ENCODE measurements at regions not wholly inside any gene's neighbourhood (a gene's known extent, or its start where the extent isn't known, plus 50 kb on each side); places are given as distances from the start of the nearest gene placed in this dataset.
"Not testable (repeated sequence)": the region's sequence is repeated elsewhere in the genome, so short reads cannot be mapped to it uniquely, and the experiment has no call there.

DNA sequence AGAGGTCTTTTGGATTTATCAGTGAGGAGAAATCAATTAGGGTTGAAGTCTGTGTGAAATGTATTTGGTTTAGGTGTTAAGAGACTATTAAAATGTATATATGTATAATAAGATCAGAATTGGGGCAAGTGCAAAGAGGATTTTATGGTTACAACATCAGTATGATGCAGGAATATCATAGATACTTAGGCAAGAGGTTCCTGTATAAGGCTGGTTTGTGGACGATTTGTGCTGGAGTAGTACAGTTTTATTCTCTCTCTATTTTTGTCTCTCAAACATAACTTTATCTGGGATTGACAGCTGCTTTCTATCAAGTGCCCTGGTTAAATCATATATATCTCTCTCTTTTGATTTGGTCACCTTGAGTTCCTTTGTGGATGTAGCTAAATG, 142.5 kb downstream of the CTH start:
- no peak for DNase-seq (ENCODE audit: low read depth in 4 of 4, low spot score in 2 of 4)

DNA sequence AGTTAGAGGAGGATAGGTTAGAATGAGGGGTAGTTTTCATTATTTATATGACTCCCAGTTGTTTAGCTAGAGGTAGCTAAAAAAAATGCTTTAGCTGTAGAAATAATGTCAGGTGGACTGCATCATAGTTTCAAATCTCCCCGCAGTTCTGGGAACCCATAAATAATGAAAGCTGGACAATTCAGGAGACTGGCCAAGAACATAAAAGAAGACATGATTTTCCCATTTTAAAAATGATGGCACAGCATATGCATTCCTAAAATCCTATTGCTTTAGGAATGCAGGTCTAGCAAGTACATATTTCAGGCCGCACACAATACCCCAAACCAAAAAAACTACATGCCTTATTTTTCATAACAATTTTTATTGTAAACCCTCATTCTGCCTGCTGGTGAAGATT, 143.3 kb downstream of the CTH start:
- DNase-seq (ENCODE audit: low read depth in 4 of 4, low spot score in 2 of 4), result no peak

DNA sequence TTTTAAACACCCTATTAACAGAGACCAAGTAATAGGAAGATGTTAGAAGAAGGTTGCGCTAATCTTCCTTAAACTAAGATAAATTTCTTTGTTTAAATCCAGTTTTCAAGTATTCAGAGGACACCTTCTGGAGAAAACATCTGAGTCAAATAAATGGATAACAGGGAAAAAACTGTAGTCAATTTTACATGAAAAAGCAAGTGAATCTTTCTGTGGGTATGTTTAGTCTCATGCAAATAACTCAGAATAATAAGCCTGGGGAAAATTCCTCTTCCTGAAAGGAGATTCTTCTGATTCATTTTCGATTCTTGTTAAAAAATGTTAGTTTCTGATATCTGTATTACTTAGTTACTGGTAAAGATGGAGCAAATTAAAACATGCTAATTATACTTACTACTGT, 145.5 kb downstream of the CTH start:
- DNase-seq (ENCODE audit: low read depth in 4 of 4, low spot score in 2 of 4), result no peak

DNA sequence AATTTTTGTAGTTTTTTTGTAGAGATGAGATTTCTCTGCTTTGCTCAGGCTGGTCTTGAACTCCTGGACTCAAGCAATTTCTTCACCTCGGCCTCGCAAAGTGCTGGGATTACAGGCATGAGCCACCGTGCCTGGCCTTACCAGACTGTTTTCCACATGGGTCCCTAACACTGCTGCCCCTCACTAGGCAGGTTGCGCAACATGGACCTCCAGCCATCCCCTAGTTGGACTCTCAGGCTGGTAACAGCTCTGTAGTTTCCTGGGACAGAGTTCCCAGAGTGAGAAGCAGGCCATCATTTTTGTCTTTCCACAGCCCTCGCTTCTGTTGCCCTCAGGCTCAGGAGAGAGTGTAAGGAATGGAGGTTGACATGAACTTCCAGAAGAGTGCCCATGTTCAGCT, 156.1 kb downstream of the CTH start:
- DNase-seq (ENCODE audit: low read depth in 4 of 4, low spot score in 2 of 4), result no peak

DNA sequence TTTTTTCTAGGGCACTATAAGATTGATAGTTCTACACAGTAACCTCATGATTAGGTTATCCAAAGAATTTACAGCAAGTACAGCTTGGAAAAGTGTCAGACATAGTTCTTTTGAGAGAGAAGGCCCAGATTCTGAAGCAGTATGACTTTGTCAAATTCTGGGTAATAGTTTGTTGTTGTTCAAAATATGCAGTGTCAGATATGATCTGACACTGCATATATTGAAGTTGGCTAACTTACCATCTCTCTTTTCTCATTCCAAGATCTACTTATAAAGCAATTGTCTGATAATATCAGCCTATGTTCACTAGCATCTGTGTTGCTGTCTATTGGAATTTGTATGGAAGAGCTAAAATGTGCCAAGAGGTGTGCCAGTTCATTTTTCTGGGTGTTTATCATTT, 160.1 kb downstream of the CTH start:
- DNase-seq (ENCODE audit: low read depth in 4 of 4, low spot score in 2 of 4), result no peak

DNA sequence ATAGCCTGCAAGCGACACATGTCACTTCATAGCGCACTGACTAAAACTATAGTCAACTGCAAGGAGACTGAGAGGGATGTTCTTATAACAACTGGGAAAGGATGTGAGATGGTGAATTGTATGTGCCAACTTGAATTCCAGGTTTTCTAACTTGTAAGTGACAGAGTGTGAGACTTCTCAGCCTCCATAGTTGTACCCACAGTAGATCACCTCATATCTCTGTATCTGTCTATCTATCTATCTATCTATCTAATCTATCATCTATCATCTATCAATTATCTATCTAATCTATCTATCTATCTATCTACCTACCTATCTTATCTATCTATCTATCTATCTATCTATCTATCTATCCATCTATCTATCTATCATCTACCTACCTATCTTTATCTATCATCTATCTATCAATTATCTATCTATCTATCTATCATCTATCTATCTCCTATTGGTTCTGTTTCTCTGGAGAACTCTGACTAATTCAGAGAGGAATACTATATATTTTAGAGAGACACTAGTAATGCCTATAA, 162.3 kb downstream of the CTH start:
- DNase-seq (ENCODE audit: low read depth in 4 of 4, low spot score in 2 of 4), result no peak

DNA sequence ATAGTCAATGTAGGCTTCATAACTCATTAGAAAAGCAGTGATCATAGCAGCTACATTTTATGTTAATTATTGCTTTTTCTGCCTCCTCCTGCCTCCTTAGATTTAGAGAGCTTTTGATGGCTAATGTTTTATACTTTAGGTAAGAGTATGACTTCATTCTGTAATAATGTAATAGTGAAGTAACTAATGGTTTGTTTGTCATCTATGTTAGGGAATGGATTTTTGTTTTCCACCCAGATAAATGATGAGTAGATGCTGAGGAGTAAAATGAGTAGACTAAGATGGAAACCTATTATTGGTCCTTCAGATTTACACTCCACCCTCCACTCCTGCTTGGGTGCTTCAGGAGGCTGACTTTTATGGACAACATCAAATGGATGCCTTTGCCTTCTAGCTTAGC, 170.6 kb downstream of the CTH start:
- no peak for DNase-seq (ENCODE audit: low read depth in 4 of 4, low spot score in 2 of 4)

DNA sequence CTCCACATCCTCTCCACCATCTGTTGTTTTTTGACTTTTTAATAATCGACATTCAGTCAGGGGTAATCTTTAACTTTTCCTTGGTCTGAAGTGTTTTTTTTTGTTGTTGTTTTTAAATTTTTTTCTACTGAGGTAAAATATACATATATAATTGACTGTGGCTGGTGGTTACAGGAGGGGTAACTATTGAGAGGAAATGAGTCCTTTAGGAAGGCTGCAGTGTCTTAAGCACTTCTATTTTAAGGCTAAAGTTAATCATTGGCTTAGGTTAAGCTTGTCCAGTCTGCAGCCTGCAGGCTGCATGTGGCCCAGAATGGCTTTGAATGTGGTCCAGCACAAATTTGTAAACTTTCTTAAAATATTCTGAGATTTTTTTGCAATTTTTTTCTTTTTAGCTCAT, 172.5 kb downstream of the CTH start:
- DNase-seq (ENCODE audit: low read depth in 4 of 4, low spot score in 2 of 4), result no peak

DNA sequence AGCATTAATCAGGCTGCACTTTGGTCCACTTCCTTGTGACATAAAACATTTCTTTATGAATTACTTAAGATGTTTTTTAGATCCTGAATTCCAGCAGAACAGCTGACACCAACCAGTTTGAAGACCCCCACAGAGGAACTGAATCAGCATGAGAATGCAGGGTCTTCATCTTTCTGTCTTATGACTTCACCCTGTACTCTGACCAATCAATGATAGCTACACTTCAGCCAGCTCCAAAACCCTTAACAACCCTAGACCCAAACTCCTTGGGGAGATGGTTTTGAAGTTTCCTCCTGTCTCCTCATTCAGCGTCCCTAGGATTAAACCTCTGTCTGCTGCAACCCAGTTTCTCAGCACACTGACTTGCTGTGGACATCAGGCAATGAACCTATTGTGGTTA, 175.0 kb downstream of the CTH start:
- DNase-seq (ENCODE audit: low read depth in 4 of 4, low spot score in 2 of 4), result no peak

DNA sequence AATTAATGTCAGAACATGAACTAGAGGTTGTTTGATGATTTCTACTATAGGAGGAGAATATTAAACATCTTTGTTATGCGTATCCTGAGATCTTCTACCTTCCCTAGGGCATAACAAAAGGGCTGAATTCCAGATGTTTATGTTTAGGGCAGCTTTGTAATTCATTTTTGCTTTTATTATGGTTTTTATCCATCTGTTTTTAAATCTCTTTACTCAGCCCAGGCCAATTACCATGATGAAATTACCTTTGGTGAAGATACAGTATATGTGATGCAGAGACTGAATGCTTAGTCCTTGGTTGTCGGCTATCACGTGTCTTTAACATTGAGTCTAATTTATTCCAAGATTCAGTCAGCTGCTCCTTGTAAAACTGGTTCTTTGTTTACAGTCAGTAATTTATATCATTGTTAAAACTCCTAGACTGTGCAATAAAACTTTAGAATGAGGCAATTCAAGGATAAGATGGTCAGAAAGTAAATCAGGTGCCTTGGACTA, 176.9 kb downstream of the CTH start:
- no peak for DNase-seq (ENCODE audit: low read depth in 4 of 4, low spot score in 2 of 4)

DNA sequence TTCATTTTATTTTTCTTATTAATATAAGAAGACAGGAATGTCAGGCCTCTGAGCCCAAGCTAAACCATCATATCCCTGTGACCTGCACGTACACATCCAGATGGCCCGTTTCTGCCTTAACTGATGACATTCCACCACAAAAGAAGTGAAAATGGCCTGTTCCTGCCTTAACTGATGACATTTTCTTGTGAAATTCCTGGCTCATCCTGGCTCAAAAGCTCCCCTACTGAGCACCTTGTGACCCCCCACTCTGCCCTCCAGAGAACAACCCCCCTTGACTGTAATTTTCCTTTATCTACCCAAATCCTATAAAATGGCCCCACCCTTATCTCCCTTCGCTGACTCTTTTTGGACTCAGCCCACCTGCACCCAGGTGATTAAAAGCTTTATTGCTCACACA, 182.5 kb downstream of the CTH start:
- DNase-seq (ENCODE audit: low read depth in 4 of 4, low spot score in 2 of 4), result not testable (repeated sequence)

DNA sequence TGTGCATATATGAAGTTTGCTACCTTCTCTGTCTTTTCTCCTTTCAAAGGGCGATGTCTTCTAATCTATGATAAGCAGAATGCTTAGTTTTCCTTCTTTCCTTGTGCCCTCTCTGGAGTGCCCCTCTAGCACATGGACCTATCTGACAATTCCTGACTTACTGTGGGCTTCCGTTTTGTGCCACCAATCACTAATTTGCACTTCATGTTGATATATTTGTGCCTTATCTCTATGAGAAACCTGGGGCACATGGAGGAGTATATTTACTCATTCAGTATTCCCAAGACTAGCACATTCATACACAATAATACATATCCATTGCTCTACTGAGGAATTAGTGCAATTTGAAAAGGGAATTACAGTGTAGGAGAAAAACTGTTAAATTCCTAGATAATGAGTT, 197.7 kb downstream of the CTH start:
- DNase-seq (ENCODE audit: low read depth in 4 of 4, low spot score in 2 of 4), result no peak

DNA sequence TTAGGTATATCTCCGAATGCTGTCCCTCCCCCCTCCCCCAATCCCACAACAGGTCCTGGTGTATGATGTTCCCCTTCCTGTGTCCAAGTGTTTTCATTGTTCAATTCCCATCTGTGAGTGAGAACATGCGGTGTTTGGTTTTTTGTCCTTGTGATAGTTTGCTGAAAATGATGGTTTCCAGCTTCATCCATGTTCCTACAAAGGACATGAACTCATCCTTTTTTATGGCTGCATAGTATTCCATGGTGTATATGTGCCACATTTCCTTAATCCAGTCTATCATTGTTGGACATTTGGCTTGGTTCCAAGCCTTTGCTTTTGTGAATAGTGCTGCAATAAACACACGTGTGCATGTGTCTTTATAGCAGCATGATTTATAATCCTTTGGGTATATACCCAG, 199.1 kb downstream of the CTH start:
- not testable (repeated sequence) for DNase-seq (ENCODE audit: low read depth in 4 of 4, low spot score in 2 of 4)

DNA sequence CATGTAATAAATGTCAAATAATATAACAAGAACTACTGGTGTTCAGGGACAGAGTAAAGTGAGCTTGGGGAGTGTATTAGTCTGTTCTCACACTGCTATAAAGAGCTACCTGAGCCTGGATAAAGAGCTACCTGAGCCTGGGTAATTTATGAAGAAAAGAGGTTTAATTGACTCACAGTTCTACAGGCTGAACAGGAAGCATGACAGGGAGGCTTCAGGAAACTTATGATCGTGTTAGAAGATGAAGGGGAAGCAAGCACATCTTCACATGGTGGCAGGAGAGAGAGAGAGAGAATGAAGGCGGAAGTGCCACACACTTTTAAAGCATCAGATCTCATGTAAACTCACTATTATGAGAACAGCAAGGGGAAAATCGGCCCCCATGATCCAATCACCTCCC, 205.9 kb downstream of the CTH start:
- DNase-seq (ENCODE audit: low read depth in 4 of 4, low spot score in 2 of 4), result no peak

DNA sequence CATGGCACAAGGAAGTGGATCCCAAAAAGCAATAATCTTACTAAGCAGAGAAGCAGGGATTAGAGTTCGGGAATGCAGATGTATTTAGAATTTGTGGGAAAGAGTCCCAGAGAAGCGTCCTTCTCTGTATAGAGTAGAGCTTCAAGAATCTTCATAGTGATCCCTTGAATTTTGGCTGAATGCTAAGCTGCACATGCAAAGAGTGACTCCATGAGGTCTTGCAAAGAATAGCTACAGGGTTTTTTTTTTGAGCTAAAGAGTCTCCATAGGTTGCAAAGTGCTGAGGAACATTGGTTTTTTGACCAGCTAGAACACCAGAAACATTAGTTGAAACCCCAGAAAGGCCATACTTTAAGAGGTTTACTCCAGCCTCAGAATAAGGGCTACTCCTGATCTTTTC, 206.7 kb downstream of the CTH start:
- no peak for DNase-seq (ENCODE audit: low read depth in 4 of 4, low spot score in 2 of 4)

DNA sequence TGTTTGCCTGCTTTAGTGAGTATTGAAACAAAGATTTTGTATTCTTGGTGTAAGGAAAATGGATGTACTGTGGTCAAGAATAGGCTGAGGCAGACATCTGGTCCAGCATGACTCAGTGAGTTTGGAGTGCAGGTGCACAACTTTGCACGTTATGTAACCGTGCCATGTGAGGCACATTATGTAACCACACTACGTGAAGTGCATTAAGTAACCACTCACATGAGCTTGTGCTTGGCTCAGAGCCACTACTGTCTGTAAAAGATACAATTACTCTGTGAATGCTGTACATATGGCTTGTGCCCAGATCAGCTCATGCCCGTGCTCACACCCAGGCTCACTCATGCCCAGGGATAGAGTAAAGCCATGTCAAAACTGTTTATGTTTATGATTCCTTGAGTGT, 216.8 kb downstream of the CTH start:
- DNase-seq (ENCODE audit: low read depth in 4 of 4, low spot score in 2 of 4), result no peak

DNA sequence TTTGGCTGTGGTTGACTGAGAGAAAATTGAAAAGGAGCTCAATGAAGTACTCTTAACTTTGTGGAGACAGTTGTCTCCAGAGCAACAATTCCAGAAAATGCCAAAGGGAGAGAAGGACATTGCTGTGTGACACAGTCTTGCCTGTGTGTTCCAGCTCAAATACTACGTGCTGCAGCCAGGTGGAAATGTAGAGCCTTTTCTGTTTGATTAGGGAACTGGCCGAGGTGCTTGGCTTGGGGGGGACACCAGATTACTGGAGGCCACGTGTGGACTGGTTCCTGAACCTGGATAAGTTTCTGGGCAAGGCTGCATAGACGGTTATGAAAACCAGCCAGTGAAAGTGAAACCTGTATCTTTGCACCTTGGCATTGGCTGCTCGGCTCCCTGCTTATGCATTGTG, 217.9 kb downstream of the CTH start:
- DNase-seq (ENCODE audit: low read depth in 4 of 4, low spot score in 2 of 4), result no peak

DNA sequence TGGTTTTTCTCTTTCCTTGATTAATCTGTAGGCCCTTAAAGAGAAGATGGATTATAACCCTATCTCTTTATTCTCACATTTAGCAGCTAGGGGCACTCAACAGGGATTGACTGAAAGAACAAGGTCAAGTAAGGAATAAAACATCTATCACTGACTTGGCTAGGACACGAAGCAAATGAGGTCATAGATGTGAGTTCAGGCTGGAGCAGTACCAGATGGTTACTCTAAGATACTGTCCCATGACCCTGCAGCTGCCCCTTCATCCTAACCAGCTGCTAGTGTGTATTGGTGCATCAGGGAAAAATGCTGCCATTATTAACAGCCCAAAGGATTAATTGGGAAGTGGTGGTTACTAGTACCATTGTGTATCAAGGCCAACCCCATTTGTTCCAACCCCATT, 221.9 kb downstream of the CTH start:
- DNase-seq (ENCODE audit: low read depth in 4 of 4, low spot score in 2 of 4), result no peak

DNA sequence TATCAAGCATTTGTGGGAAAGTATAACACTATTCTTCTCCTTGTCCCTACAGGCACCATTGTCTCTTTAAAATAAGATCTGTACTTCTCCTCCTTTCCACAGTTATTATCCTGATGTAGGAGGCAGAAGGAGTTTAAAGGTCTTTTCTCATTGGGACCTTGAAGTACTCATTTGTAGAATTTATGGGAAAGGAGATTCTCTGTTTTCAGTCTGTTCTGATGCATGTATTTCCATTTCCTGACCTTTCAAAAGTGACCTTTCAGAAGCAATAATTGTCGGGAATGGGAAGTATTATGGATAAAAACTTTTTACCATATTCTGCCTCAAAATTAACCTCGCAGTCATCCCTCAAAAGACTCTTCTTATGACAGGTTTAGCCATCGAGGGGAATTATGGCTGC, 224.8 kb downstream of the CTH start:
- no peak for DNase-seq (ENCODE audit: low read depth in 4 of 4, low spot score in 2 of 4)

DNA sequence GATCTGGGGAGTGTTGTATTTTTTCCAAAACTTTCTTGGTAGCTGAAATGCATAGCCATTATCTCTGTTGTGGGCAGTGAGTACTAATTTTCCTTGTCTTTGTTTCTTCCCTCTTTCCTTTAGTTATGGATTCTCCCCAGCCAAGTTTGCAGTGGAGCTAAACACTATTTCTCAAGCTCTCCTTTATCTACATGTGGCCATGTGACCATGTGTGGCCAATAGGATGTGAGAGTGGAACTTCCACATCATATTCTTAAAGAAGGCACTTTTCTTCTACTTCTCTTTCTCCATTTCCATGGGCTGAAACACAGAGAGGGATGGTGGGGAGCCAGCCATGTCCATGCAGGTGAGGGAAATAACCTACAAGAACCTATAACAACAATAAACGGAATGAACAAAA, 230.8 kb downstream of the CTH start:
- no peak for DNase-seq (ENCODE audit: low read depth in 4 of 4, low spot score in 2 of 4)

DNA sequence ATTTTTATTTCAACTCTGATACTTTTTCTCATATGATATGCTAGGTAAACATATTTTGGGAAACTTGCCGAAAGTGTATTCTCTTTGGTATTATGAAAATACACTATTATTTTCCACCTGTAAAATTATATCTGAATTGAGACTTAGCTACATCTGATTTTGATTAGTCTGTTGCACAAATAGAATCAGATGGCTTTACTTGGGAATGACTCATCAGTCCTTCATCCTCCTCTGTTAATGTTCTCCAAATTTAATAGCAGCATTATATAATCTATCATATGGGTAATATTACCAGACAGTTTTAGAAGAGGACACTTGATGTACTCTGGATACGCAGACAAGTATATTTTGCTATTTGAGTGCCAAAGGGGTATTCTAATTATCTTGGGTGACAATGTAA, 245.3 kb downstream of the CTH start:
- DNase-seq (ENCODE audit: low read depth in 4 of 4, low spot score in 2 of 4), result no peak

DNA sequence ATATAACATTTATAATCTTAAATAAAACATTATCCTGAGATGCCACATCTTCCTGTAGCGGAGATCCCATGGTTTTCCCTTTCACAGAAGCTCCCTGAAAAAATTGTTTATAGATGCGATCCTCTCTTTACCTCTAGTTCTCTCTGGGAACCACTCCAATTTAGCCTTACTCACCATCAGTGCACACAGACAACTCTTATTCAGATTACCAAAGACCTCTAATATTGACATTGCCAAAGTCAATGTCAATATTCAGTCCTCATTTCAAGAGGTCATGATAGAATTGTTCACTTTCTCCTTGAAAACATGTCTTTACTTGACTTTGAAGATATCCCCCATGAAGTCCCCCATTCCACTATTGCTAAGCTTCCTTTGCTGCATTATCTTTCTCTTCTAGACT, 248.8 kb downstream of the CTH start:
- DNase-seq (ENCODE audit: low read depth in 4 of 4, low spot score in 2 of 4), result no peak

DNA sequence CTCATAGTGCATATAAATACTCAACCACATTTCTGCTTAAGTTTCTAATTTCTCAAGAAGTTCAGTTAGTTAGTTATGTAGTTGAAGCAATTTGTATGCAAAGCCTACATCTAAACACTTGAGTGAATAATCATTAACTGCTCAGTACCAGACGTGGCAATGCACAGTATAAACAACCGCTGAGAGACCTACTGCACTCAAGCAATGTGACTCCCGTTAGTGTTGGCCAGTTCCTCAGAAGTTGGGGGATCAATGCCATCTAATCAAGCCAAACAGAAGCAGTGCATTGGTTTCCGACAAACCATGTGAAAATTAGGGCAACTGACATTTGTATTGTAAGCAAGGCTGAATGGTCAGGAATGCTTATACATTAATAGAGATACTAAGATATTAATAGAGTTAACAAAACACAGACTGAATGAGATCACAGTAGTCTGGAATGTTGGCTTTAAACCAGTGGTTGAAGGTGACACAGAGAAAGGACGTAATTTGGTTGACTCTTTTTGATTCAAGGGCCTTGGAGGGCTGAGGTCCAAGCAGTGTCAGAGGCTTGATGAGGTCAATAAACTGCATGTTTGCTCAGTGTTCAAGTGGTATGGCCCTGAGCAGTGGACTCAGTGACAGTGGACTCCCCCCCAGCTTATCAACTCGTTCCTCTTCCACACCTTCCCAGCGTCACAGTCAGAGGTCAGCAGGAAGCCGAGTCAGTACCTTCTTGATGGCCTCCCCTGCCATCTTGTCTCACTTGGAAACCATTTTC, 255.5 kb downstream of the CTH start:
- DNase-seq (ENCODE audit: low read depth in 4 of 4, low spot score in 2 of 4), result peak in 1 of 4 donors; percentile 16
